ENCODE measurements at regions not wholly inside any gene's neighbourhood (a gene's known extent, or its start where the extent isn't known, plus 50 kb on each side); places are given as distances from the start of the nearest gene placed in this dataset.

- no peak for DNase-seq
Observed at GRCh38 chr18:10290638-10291235, 163.7 kb upstream of the APCDD1 start.

- DNase-seq, result no peak
Observed at GRCh38 chr18:10291568-10291981, 162.9 kb upstream of the APCDD1 start.

GRCh38 chr18:10293966-10294365 is 160.5 kb upstream of the APCDD1 start:
- DNase-seq, result no peak

GRCh38 chr18:10295751-10296150 is 158.7 kb upstream of the APCDD1 start:
- DNase-seq, result no peak

GRCh38 chr18:10296491-10296890 is 157.9 kb upstream of the APCDD1 start:
- no peak for DNase-seq

GRCh38 chr18:10297086-10297485 is 157.3 kb upstream of the APCDD1 start:
- no peak for DNase-seq

- DNase-seq, result no peak
Observed at GRCh38 chr18:10298346-10298745, 156.1 kb upstream of the APCDD1 start.

GRCh38 chr18:10299643-10300042 is 154.8 kb upstream of the APCDD1 start:
- DNase-seq, result no peak

- no peak for DNase-seq
Observed at GRCh38 chr18:10300739-10301138, 153.7 kb upstream of the APCDD1 start.

- no peak for DNase-seq
Observed at GRCh38 chr18:10301831-10302483, 152.5 kb upstream of the APCDD1 start.

GRCh38 chr18:10303171-10303570 is 151.3 kb upstream of the APCDD1 start:
- DNase-seq, result no peak

GRCh38 chr18:10304853-10305252 is 149.6 kb upstream of the APCDD1 start:
- no peak for DNase-seq

GRCh38 chr18:10306779-10307178 is 147.7 kb upstream of the APCDD1 start:
- no peak for DNase-seq

GRCh38 chr18:10308154-10308553 is 146.3 kb upstream of the APCDD1 start:
- no peak for DNase-seq

- DNase-seq, result no peak
Observed at GRCh38 chr18:10310626-10311025, 143.8 kb upstream of the APCDD1 start.

- DNase-seq, result no peak
Observed at GRCh38 chr18:10312326-10313015, 142.0 kb upstream of the APCDD1 start.

GRCh38 chr18:10313016-10313342 is 141.5 kb upstream of the APCDD1 start:
- no peak for DNase-seq

GRCh38 chr18:10314066-10314465 is 140.4 kb upstream of the APCDD1 start:
- no peak for DNase-seq

GRCh38 chr18:10315522-10315921 is 138.9 kb upstream of the APCDD1 start:
- no peak for DNase-seq

- DNase-seq, result no peak
Observed at GRCh38 chr18:10316778-10317177, 137.7 kb upstream of the APCDD1 start.

- no peak for DNase-seq
Observed at GRCh38 chr18:10317864-10318690, 136.4 kb upstream of the APCDD1 start.

GRCh38 chr18:10318691-10318970 is 135.8 kb upstream of the APCDD1 start:
- no peak for DNase-seq

- no peak for DNase-seq
Observed at GRCh38 chr18:10319026-10319425, 135.4 kb upstream of the APCDD1 start.

Measured in NCI-H526 (cell line).